PC-3 (cell line): ENCODE measurements at regions not wholly inside any gene's neighbourhood (a gene's known extent, or its start where the extent isn't known, plus 50 kb on each side); places are given as distances from the start of the nearest gene placed in this dataset.

Experiments used
- ATAC-seq: fragments of 200-7000 bp; cut with Tn5 transposase; 2 replicates; pipeline ENCODE4 v1.9.1; 2020; ENCODE audit warnings: mild to moderate bottlenecking, moderate library complexity
- BruUV-seq: library from RNA; stranded (reverse); fragments of 400-500 nt; replicated peaks from 2 replicates; lab custom pipeline; 2021; lab: Mats Ljungman, UMichigan
- CTCF ChIA-PET: fragments of 300-600 bp; sonication (Branson Sonifier 250); formaldehyde crosslinking; loops from one replicate; lab custom pipeline; 2022; ENCODE audit warnings: antibody characterized with exemption; lab: Charles Lee
- POLR2A ChIA-PET: fragments of 300-600 bp; sonication (Branson Sonifier 250); formaldehyde crosslinking; loops from one replicate; lab custom pipeline; 2022; ENCODE audit warnings: antibody characterized with exemption; ENCODE audit not compliant: unreplicated experiment; lab: Charles Lee
- DNase-seq: peaks from one replicate; pipeline ENCODE4 v3.0.0-alpha.2; 2015
- H2AFZ ChIP-seq: fragments of 300-600 bp; sonication (generic); 2 replicates; pipeline ENCODE4 v1.6.0; 2016; ENCODE audit warnings: antibody characterized with exemption, low read length
- H3F3A ChIP-seq: fragments of 300-600 bp; sonication (generic); one replicate; pipeline ENCODE4 v1.6.0; 2017; ENCODE audit warnings: antibody characterized with exemption, low read length, control low read depth, mild to moderate bottlenecking; ENCODE audit not compliant: unreplicated experiment
- H3K27ac ChIP-seq: fragments of 300-600 bp; sonication (generic); 2 replicates; pipeline ENCODE4 v1.5.1; 2016; ENCODE audit warnings: mild to moderate bottlenecking, low read length
- H3K27me3 ChIP-seq: fragments of 300-600 bp; sonication (generic); 2 replicates; pipeline ENCODE4 v1.6.1; 2016; ENCODE audit warnings: low read length, mixed read lengths
- H3K36me3 ChIP-seq: fragments of 300-600 bp; sonication (generic); 2 replicates; pipeline ENCODE4 v1.6.1; 2016; ENCODE audit warnings: low read depth, mixed run types, low read length, mixed read lengths
- H3K4me1 ChIP-seq: fragments of 300-600 bp; sonication (generic); 2 replicates; pipeline ENCODE4 v1.5.1; 2016; ENCODE audit warnings: low read length; ENCODE audit not compliant: insufficient read depth
- H3K4me2 ChIP-seq: fragments of 300-600 bp; sonication (generic); 2 replicates; pipeline ENCODE4 v1.6.0; 2016; ENCODE audit warnings: low read length
- H3K4me3 ChIP-seq: fragments of 300-600 bp; sonication (generic); 2 replicates; pipeline ENCODE4 v1.5.1; 2016; ENCODE audit warnings: mild to moderate bottlenecking, low read length, mixed read lengths
- H3K79me2 ChIP-seq: fragments of 300-600 bp; sonication (generic); 2 replicates; pipeline ENCODE4 v1.6.1; 2017; ENCODE audit warnings: low read length, mixed read lengths
- H3K9ac ChIP-seq: fragments of 300-600 bp; sonication (generic); 2 replicates; pipeline ENCODE4 v1.6.0; 2016; ENCODE audit warnings: mild to moderate bottlenecking, low read length
- H3K9me2 ChIP-seq: fragments of 300-600 bp; sonication (generic); replicated peaks from 2 replicates; pipeline ENCODE4 v1.6.1; 2016; ENCODE audit warnings: mixed run types, low read length, mixed read lengths
- H3K9me3 ChIP-seq: fragments of 300-600 bp; sonication (generic); 2 replicates; pipeline ENCODE4 v1.6.1; 2016; ENCODE audit warnings: low read length, mixed read lengths
- H4K20me1 ChIP-seq: fragments of 300-600 bp; sonication (generic); 2 replicates; pipeline ENCODE4 v1.6.1; 2016; ENCODE audit warnings: low read length, mixed read lengths
- EZH2 ChIP-seq: fragments of 300-600 bp; sonication (generic); IDR thresholded peaks from one replicate; pipeline ENCODE4 v1.6.1; 2017; ENCODE audit warnings: antibody characterized with exemption, mild to moderate bottlenecking, low read length; ENCODE audit not compliant: unreplicated experiment
- EZH2phosphoT487 ChIP-seq: fragments of 300-600 bp; sonication (generic); IDR thresholded peaks from 2 replicates; pipeline ENCODE4 v1.6.1; 2018; ENCODE audit warnings: mild to moderate bottlenecking, antibody characterized with exemption, low read length, borderline replicate concordance
- intact Hi-C: fragments of 100-400 bp; cut with micrococcal nuclease; formaldehyde crosslinking; loops from 2 replicates; pipeline ENCODE4 v1.9.0; 2023
- TF ChIP-seq, protein P1 (sequence below): fragments of 300-600 bp; sonication (generic); conservative IDR thresholded peaks from 2 replicates; pipeline ENCODE4 v1.5.1; 2017; ENCODE audit warnings: antibody characterized with exemption, low read depth, mild to moderate bottlenecking, low read length

DNA sequence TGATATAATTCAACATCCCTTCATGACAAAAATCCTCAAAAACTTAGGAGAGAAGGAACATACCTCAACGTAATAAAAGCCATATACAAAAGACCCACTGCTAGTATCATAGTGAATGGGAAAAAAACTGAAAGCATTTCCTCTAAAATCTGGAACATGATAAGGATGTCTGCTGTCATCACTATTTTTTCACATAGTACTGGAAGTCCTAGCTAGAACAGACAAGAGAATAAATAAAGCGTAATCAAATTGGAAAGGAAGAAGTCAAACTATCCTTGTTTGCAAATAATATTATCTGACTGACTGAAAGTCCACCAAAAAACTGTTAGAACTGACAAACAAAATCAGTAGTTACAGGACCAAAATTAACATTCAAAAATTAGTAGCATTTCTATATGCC lies 985.4 kb upstream of the AGA start:
- H3K9me2 ChIP-seq = no peaks in the 10 kb centered on the region
- no peak overlapping the region for H3K4me2 ChIP-seq
- intact Hi-C loops = no loop called here
- no peaks in the 10 kb centered on the region for H3K4me1 ChIP-seq
- H3K27me3 ChIP-seq = no peaks in the 10 kb centered on the region
- no peaks in the 10 kb centered on the region for H3K79me2 ChIP-seq
- DNase-seq (no peak), ATAC-seq (no peak)
- ChIA-PET CTCF (no interaction called here), POLR2A (no interaction called here)
- H3K9ac ChIP-seq = no peak overlapping the region
- no peaks in the 10 kb centered on the region for H3K9me3 ChIP-seq
- H3K36me3 ChIP-seq = no peaks in the 10 kb centered on the region
- BruUV-seq = no TSS peak
- H3K4me3 ChIP-seq = no peak overlapping the region
- no peaks in the 10 kb centered on the region for H3F3A ChIP-seq
- no peak overlapping the region for H3K27ac ChIP-seq
- TF ChIP-seq EZH2phosphoT487 (no peak), EZH2 (no peak)
- TF ChIP-seq, protein P1, sequence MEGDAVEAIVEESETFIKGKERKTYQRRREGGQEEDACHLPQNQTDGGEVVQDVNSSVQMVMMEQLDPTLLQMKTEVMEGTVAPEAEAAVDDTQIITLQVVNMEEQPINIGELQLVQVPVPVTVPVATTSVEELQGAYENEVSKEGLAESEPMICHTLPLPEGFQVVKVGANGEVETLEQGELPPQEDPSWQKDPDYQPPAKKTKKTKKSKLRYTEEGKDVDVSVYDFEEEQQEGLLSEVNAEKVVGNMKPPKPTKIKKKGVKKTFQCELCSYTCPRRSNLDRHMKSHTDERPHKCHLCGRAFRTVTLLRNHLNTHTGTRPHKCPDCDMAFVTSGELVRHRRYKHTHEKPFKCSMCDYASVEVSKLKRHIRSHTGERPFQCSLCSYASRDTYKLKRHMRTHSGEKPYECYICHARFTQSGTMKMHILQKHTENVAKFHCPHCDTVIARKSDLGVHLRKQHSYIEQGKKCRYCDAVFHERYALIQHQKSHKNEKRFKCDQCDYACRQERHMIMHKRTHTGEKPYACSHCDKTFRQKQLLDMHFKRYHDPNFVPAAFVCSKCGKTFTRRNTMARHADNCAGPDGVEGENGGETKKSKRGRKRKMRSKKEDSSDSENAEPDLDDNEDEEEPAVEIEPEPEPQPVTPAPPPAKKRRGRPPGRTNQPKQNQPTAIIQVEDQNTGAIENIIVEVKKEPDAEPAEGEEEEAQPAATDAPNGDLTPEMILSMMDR = no peak
- no peak overlapping the region for H2AFZ ChIP-seq
- H4K20me1 ChIP-seq = no peaks in the 10 kb centered on the region

DNA sequence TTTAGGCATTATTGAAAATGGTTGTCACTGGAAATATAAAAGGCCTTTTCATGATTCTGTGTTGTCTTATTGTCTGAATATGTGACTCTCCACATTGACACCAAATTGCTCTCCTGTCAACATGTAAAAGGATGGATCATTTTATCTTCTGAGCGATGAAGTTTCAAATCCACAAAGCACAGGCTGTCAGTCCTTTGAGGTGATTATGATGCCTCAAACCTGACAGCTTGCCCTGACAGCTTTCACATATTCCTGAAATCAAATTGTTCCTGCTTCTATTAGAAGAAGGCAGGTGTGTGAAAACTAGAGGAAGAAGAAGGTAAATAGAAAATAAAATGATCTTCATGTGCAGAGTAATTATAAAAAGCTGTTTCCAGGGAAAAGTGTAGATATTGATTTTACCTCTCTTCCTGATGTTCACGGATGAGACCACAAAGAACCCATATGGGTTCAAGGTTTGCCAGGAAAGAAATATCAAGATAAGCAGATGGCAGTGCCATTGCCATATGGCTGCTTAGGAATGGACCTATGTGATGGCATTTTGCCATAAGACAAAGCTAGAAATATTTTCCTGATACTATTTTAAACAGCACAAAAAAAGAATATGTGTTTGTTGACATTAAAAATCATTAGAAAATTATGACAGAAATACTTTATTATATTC lies 1006.3 kb upstream of the AGA start:
- no peak for DNase-seq
- no peak for TF ChIP-seq EZH2
- no peak for TF ChIP-seq EZH2phosphoT487
- TF ChIP-seq, protein P1 = no peak
- CTCF ChIA-PET = no interaction called here

DNA sequence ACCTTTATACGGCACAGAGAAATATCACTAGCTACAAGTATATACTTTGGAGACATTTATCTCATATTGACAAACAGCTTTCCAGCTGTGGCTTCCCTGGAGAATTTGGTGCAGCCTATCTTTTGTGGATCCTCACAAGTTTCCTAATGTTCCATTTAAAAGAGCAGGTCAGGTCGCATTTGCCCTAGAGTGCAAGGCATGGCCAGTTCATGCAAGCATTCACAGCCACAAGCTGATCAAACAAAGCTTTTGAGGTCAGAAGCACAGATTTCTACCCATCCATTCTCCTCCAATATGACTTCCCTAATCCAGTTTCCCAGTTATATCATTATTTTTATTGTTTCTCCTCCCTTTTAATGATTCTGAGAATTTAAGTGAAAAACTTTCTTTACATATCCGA lies 1008.4 kb upstream of the AGA start:
- ATAC-seq = no peak

More for the DNA sequence above, 1006.3 kb upstream of the AGA start:
- Histone ChIP-seq H4K20me1 (no peaks in the 10 kb centered on the region), H2AFZ (no peak overlapping the region), H3K27ac (no peak overlapping the region), H3F3A (no peaks in the 10 kb centered on the region), H3K36me3 (no peaks in the 10 kb centered on the region), H3K79me2 (no peaks in the 10 kb centered on the region), H3K4me3 (no peak overlapping the region), H3K27me3 (no peaks in the 10 kb centered on the region), H3K4me1 (no peaks in the 10 kb centered on the region), H3K4me2 (no peak overlapping the region), H3K9me3 (no peaks in the 10 kb centered on the region), H3K9ac (no peak overlapping the region), H3K9me2 (no peaks in the 10 kb centered on the region)
- POLR2A ChIA-PET = no interaction called here
- no TSS peak for BruUV-seq
- ATAC-seq = no peak
- intact Hi-C loops = no loop called here

More for the DNA sequence above, 1008.4 kb upstream of the AGA start:
- H3K9ac ChIP-seq = no peak overlapping the region
- no peaks in the 10 kb centered on the region for H3F3A ChIP-seq
- ChIA-PET POLR2A (no interaction called here), CTCF (no interaction called here)
- no peak for TF ChIP-seq EZH2
- TF ChIP-seq, protein P1 = no peak
- H3K79me2 ChIP-seq = no peaks in the 10 kb centered on the region
- H3K4me2 ChIP-seq = no peak overlapping the region
- BruUV-seq = no TSS peak
- H3K27me3 ChIP-seq = no peaks in the 10 kb centered on the region
- H3K36me3 ChIP-seq = no peaks in the 10 kb centered on the region
- intact Hi-C loops = no loop called here
- DNase-seq = no peak
- H3K9me3 ChIP-seq = no peaks in the 10 kb centered on the region
- no peak overlapping the region for H3K4me3 ChIP-seq
- H2AFZ ChIP-seq = no peak overlapping the region
- no peak overlapping the region for H3K27ac ChIP-seq
- no peaks in the 10 kb centered on the region for H4K20me1 ChIP-seq
- no peaks in the 10 kb centered on the region for H3K9me2 ChIP-seq
- H3K4me1 ChIP-seq = no peaks in the 10 kb centered on the region
